Right atrium auricular region (tissue), 2 donors: ENCODE measurements at regions not wholly inside any gene's neighbourhood (a gene's known extent, or its start where the extent isn't known, plus 50 kb on each side); places are given as distances from the start of the nearest gene placed in this dataset.

Source experiments
- DNase-seq: peaks from one replicate; pipeline ENCODE4 v3.0.0-alpha.2; 2019; ENCODE audit warnings: low spot score
- H3K27ac ChIP-seq, 2 donors: fragments of 200-600 bp; sonication (generic); 1 replicate in 1 of 2; 2 replicates in 1 of 2; pipeline ENCODE4 v1.5.1; 2016 to 2019
- H3K27me3 ChIP-seq, 2 donors: fragments of 200-600 bp; sonication (generic); one replicate each; pipeline versions ENCODE4 v1.5.1 to v1.6.0; 2017 to 2019
- H3K36me3 ChIP-seq: fragments of 200-600 bp; sonication (generic); one replicate; pipeline ENCODE4 v1.5.1; 2016
- H3K4me1 ChIP-seq, 2 donors: fragments of 200-600 bp; sonication (generic); one replicate each; pipeline versions ENCODE4 v1.5.1 to v1.6.0; 2017 to 2019
- H3K4me3 ChIP-seq, 2 donors: fragments of 200-600 bp; sonication (generic); 1 replicate in 1 of 2; 2 replicates in 1 of 2; pipeline ENCODE4 v1.5.1; 2017 to 2019; ENCODE audit warnings: mild to moderate bottlenecking in 1 of 2, moderate library complexity in 1 of 2
- H3K9me3 ChIP-seq, 2 donors: fragments of 200-600 bp; sonication (generic); one replicate each; pipeline ENCODE4 v1.5.1; 2019
- TF ChIP-seq, protein P1 (sequence below), 2 donors: fragments of 200-600 bp; sonication (generic); IDR thresholded peaks; one replicate each; pipeline ENCODE4 v1.5.1; 2019; ENCODE audit warnings: antibody characterized with exemption in 2 of 2

DNA sequence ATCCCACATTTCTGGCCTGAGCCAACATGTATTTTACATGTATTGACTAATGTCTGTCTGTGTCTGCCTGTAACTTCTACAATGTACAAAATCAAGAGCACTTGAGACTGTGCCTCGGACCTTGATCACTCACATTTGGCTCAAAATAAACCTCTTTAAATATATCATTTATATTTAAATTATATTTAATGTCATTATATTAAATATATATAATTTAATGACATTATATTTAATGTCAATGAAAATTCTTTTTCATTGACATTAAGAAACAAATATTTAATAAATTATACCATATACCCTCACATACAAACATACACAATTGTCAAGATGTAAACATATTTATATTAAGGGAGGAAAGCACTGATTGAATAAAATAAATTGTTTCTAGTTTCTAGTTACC is 1099.8 kb upstream of the CDH18 start:
- no peak for DNase-seq
- H3K27ac ChIP-seq, result no peak overlapping the region
- H3K36me3 ChIP-seq, result no peaks in the 10 kb centered on the region
- TF ChIP-seq, protein P1, sequence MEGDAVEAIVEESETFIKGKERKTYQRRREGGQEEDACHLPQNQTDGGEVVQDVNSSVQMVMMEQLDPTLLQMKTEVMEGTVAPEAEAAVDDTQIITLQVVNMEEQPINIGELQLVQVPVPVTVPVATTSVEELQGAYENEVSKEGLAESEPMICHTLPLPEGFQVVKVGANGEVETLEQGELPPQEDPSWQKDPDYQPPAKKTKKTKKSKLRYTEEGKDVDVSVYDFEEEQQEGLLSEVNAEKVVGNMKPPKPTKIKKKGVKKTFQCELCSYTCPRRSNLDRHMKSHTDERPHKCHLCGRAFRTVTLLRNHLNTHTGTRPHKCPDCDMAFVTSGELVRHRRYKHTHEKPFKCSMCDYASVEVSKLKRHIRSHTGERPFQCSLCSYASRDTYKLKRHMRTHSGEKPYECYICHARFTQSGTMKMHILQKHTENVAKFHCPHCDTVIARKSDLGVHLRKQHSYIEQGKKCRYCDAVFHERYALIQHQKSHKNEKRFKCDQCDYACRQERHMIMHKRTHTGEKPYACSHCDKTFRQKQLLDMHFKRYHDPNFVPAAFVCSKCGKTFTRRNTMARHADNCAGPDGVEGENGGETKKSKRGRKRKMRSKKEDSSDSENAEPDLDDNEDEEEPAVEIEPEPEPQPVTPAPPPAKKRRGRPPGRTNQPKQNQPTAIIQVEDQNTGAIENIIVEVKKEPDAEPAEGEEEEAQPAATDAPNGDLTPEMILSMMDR (IDR thresholded peaks at IDR 0.05), result no peak
- H3K4me1 ChIP-seq, result no peaks in the 10 kb centered on the region
- no peaks in the 10 kb centered on the region for H3K9me3 ChIP-seq
- no peak overlapping the region for H3K4me3 ChIP-seq
- no peaks in the 10 kb centered on the region for H3K27me3 ChIP-seq

DNA sequence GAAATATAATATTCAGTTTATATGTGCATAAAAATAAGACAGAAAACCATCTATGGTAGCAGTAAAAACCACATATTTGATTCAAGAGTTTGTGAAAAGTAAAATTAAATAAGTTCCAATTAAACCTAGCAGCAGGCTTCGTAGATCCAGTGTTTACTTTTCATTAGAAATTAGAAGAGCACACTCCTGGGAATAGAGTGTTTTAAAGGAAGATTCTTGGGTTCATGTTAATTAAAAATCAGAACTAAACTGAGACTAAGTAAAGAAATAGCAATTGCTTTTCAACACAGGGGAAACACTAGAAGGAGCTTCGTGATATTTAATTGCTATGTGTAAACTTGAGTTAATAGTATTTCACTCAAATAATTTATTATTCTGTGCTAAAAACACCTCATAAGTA is 1097.8 kb upstream of the CDH18 start:
- Histone ChIP-seq H3K27ac (no peak overlapping the region), H3K36me3 (no peaks in the 10 kb centered on the region), H3K27me3 (no peaks in the 10 kb centered on the region), H3K9me3 (no peaks in the 10 kb centered on the region), H3K4me3 (no peak overlapping the region), H3K4me1 (no peaks in the 10 kb centered on the region)
- DNase-seq, result no peak
- TF ChIP-seq, protein P1 (IDR thresholded peaks at IDR 0.05), result no peak

DNA sequence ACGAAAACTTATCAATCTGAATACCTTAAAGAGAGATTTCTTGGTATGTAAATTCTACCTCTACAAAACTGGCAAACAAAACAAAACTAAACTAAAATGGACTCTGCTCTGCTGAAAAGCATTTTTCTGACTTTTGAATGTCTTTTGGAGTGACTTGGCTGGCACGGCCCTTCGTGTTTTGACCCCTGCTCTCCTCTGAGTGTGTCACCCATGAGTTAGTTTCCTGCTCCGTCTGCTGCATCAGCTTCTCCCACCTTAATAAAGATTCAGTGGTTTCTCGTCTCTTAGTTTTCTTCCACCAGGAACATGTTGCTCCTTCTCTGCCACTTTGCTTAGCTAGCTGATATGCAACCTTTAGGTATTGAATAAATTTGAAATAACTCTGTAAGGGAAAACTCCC is 1084.0 kb upstream of the CDH18 start:
- TF ChIP-seq, protein P1 (IDR thresholded peaks at IDR 0.05), result no peak
- H3K4me3 ChIP-seq, result no peak overlapping the region
- no peaks in the 10 kb centered on the region for H3K36me3 ChIP-seq
- H3K4me1 ChIP-seq, result no peaks in the 10 kb centered on the region
- H3K27me3 ChIP-seq, result no peaks in the 10 kb centered on the region
- H3K27ac ChIP-seq, result no peak overlapping the region
- no peak for DNase-seq
- no peaks in the 10 kb centered on the region for H3K9me3 ChIP-seq

GRCh38 chr5:21071421-21071820 is 1083.4 kb upstream of the CDH18 start:
- Histone ChIP-seq H3K27me3 (no peaks in the 10 kb centered on the region), H3K27ac (no peak overlapping the region), H3K4me1 (no peaks in the 10 kb centered on the region), H3K4me3 (no peak overlapping the region), H3K9me3 (no peaks in the 10 kb centered on the region), H3K36me3 (no peaks in the 10 kb centered on the region)
- no peak for DNase-seq
- TF ChIP-seq, protein P1 (IDR thresholded peaks at IDR 0.05), result no peak

- no peaks in the 10 kb centered on the region for H3K9me3 ChIP-seq
- DNase-seq, result no peak
- no peaks in the 10 kb centered on the region for H3K4me1 ChIP-seq
- H3K4me3 ChIP-seq, result no peak overlapping the region
- H3K36me3 ChIP-seq, result no peaks in the 10 kb centered on the region
- H3K27ac ChIP-seq, result no peak overlapping the region
- TF ChIP-seq, protein P1 (IDR thresholded peaks at IDR 0.05), result no peak
- no peaks in the 10 kb centered on the region for H3K27me3 ChIP-seq
These were observed 1082.9 kb upstream of the CDH18 start for GRCh38 chr5:21070858-21071257.

GRCh38 chr5:21067724-21068123 is 1079.7 kb upstream of the CDH18 start:
- H3K27me3 ChIP-seq, result no peaks in the 10 kb centered on the region
- H3K4me1 ChIP-seq, result no peaks in the 10 kb centered on the region
- no peak overlapping the region for H3K27ac ChIP-seq
- no peak overlapping the region for H3K4me3 ChIP-seq
- TF ChIP-seq, protein P1 (IDR thresholded peaks at IDR 0.05), result no peak
- DNase-seq, result no peak
- no peaks in the 10 kb centered on the region for H3K36me3 ChIP-seq
- H3K9me3 ChIP-seq, result no peaks in the 10 kb centered on the region
